ENCODE measurements at regions not wholly inside any gene's neighbourhood (a gene's known extent, or its start where the extent isn't known, plus 50 kb on each side); places are given as distances from the start of the nearest gene placed in this dataset.
"Not testable (repeated sequence)": the region's sequence is repeated elsewhere in the genome, so short reads cannot be mapped to it uniquely, and the experiment has no call there.

GRCh38 chr7:92945840-92946239 lies 109.5 kb upstream of the CDK6 start:
- Histone ChIP-seq H3K4me3 (replicated peaks in 1 of 3) (no peak overlapping the region), H3K27me3 (no peaks in the 10 kb centered on the region), H3K4me1 (no peaks in the 10 kb centered on the region), H3K27ac (no peak overlapping the region), H3K9me3 (no peaks in the 10 kb centered on the region), H3K36me3 (no peaks in the 10 kb centered on the region)
- no peak for TF ChIP-seq POLR2A (IDR thresholded peaks at IDR 0.05)
- no peak for TF ChIP-seq CTCF (IDR thresholded peaks at IDR 0.05)
- DNase-seq, result no peak
- intact Hi-C loops (cut with DNase I), result no loop called here
- 83 to 84% methylated on average over 4 of the region's 4 CpGs for WGBS, 2 donors

DNA sequence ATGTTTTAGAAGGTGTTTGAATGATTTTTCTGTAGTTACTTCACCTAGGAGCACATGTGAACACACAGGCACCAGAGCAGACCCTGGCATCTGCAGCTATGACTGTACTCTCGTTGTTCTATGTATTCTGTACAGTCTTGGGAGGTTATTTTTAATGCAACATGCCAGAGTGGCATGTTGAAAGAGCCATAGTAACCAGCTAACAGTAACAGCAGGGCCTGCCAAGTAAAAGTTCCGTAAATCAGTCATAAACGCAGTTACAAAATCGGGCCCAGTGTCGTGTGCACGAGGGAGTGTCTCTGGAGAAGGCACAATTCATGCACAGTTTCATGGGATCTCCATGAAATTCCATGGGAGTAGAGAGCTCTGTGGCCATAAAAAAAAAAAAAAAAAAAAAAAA lies 108.3 kb upstream of the CDK6 start:
- WGBS, 2 donors, result 80 to 83% methylated on average over 6 of the region's 6 CpGs
- intact Hi-C loops (cut with DNase I), result no loop called here
- Histone ChIP-seq H3K4me1 (no peaks in the 10 kb centered on the region), H3K4me3 (replicated peaks in 1 of 3) (no peak overlapping the region), H3K36me3 (no peaks in the 10 kb centered on the region), H3K27me3 (no peaks in the 10 kb centered on the region), H3K9me3 (no peaks in the 10 kb centered on the region), H3K27ac (no peak overlapping the region)
- DNase-seq, result no peak
- TF ChIP-seq POLR2A (IDR thresholded peaks at IDR 0.05) (no peak), CTCF (IDR thresholded peaks at IDR 0.05) (no peak)

- WGBS, 2 donors, result 53 to 61% methylated on average over 1 of the region's 1 CpG
- H3K4me1 ChIP-seq; H3K9me3 ChIP-seq; H3K27me3 ChIP-seq; H3K27ac ChIP-seq; intact Hi-C loops (cut with DNase I); H3K36me3 ChIP-seq; H3K4me3 ChIP-seq (replicated peaks in 1 of 3); DNase-seq: not testable (repeated sequence)
Measured at GRCh38 chr7:92942706-92943105, 106.3 kb upstream of the CDK6 start.

GRCh38 chr7:92939666-92940360 lies 103.4 kb upstream of the CDK6 start:
- no peak for DNase-seq
- no peak overlapping the region for H3K4me3 ChIP-seq (replicated peaks in 1 of 3)
- 65 to 74% methylated on average over 3 of the region's 3 CpGs for WGBS, 2 donors
- H3K27me3 ChIP-seq, result no peaks in the 10 kb centered on the region
- H3K9me3 ChIP-seq, result no peaks in the 10 kb centered on the region
- no peaks in the 10 kb centered on the region for H3K36me3 ChIP-seq
- TF ChIP-seq CTCF (IDR thresholded peaks at IDR 0.05) (no peak), POLR2A (IDR thresholded peaks at IDR 0.05) (no peak)
- H3K27ac ChIP-seq, result no peak overlapping the region
- intact Hi-C loops (cut with DNase I), result no loop called here
- H3K4me1 ChIP-seq, result no peaks in the 10 kb centered on the region

DNA sequence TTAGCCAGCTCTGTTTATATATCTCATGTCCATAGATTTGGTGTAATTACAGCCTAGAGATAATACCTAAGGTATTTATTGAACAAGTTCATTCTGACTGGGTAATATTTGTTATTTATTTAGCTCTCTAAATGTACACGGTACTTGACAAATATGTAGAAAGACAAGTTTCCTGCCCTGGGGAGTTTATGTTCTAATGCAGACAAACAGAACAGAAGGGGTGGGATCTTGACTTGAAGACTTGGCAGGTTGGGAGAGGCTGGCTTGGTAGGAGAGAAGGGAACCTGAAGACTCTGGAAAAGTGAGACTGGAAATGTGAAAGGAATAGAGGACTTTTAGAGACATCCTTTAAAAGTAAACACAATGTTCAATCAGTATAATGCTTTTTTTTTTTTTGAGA lies 97.7 kb upstream of the CDK6 start:
- no peak overlapping the region for H3K4me3 ChIP-seq (replicated peaks in 1 of 3)
- intact Hi-C loops (cut with DNase I), result no loop called here
- no peaks in the 10 kb centered on the region for H3K4me1 ChIP-seq
- TF ChIP-seq CTCF (IDR thresholded peaks at IDR 0.05) (no peak), POLR2A (IDR thresholded peaks at IDR 0.05) (no peak)
- no peaks in the 10 kb centered on the region for H3K9me3 ChIP-seq
- 50 to 69% methylated on average over 1 of the region's 1 CpG for WGBS, 2 donors
- H3K36me3 ChIP-seq, result no peaks in the 10 kb centered on the region
- DNase-seq, result no peak
- H3K27me3 ChIP-seq, result no peaks in the 10 kb centered on the region
- H3K27ac ChIP-seq, result no peak overlapping the region
